ENCODE measurements at regions not wholly inside any gene's neighbourhood (a gene's known extent, or its start where the extent isn't known, plus 50 kb on each side); places are given as distances from the start of the nearest gene placed in this dataset.

DNA sequence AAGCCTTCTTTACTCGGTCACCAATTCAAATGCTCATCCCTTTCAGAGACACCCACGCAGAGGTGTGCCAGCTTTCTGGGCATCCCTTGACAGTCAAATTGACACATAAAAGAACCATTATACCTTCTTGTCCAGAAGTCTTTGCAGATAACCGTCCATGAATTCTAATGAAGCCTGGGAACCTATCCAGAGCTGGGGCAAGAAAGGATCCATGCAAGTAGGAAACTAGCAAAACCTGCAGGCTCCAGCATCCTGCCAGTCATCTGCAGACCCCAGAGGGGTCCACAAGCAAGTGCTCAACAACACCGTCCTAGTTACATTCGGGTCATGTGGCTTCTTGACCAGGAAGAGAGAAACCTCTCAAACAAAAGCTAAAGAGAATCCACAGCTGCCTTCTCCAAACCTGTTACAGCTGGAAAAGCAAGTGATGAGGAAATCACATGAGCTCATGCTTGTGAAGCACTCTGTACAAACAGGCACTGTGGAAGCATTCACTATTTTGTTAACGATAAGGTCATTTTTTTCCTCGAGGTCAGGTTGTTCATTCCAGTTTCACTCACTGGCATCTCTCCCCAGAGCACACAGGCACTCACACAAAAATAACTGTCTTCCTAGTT is 80.2 kb upstream of the DMRT1 start:
- BruUV-seq (replicated peaks) = no TSS peak
- ATAC-seq (no peak), DNase-seq (no peak)
- Histone ChIP-seq H3K9ac (ENCODE audit: low read length) (no peak overlapping the region), H4K20me1 (ENCODE audit: low read length) (no peaks in the 10 kb centered on the region), H3K9me2 (replicated peaks; ENCODE audit: low read length) (no peaks in the 10 kb centered on the region), H3F3A (ENCODE audit: low read length, unreplicated experiment) (no peaks in the 10 kb centered on the region), H3K4me1 (ENCODE audit: insufficient read depth, low read length) (peaks cover 8% of the 10 kb centered on the region; the same call in 1 of the 2 replicates), H3K4me3 (ENCODE audit: low read length) (no peak overlapping the region), H3K27ac (ENCODE audit: low read length) (no peak overlapping the region), H3K27me3 (ENCODE audit: low read length) (no peaks in the 10 kb centered on the region), H3K9me3 (ENCODE audit: low read length) (no peaks in the 10 kb centered on the region), H3K36me3 (ENCODE audit: low read depth, low read length) (no peaks in the 10 kb centered on the region), H2AFZ (ENCODE audit: low read length) (no peak overlapping the region), H3K79me2 (ENCODE audit: low read length) (no peaks in the 10 kb centered on the region), H3K4me2 (ENCODE audit: low read length) (no peak overlapping the region)
- ChIA-PET CTCF (no interaction called here), POLR2A (ENCODE audit: unreplicated experiment) (no interaction called here)
- TF ChIP-seq, protein P1, sequence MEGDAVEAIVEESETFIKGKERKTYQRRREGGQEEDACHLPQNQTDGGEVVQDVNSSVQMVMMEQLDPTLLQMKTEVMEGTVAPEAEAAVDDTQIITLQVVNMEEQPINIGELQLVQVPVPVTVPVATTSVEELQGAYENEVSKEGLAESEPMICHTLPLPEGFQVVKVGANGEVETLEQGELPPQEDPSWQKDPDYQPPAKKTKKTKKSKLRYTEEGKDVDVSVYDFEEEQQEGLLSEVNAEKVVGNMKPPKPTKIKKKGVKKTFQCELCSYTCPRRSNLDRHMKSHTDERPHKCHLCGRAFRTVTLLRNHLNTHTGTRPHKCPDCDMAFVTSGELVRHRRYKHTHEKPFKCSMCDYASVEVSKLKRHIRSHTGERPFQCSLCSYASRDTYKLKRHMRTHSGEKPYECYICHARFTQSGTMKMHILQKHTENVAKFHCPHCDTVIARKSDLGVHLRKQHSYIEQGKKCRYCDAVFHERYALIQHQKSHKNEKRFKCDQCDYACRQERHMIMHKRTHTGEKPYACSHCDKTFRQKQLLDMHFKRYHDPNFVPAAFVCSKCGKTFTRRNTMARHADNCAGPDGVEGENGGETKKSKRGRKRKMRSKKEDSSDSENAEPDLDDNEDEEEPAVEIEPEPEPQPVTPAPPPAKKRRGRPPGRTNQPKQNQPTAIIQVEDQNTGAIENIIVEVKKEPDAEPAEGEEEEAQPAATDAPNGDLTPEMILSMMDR (conservative IDR thresholded peaks at IDR 0.05; ENCODE audit: low read depth, low read length) = no peak
- TF ChIP-seq EZH2phosphoT487 (IDR thresholded peaks at IDR 0.05; ENCODE audit: borderline replicate concordance, low read length) = no peak
- no peak for TF ChIP-seq EZH2 (IDR thresholded peaks at IDR 0.05; ENCODE audit: low read length, unreplicated experiment)
- intact Hi-C loops (cut with micrococcal nuclease) = loop anchor here (5.0 kb wide), 1 partner anchor 229 kb away; no protein-coding TSS in a partner anchor

DNA sequence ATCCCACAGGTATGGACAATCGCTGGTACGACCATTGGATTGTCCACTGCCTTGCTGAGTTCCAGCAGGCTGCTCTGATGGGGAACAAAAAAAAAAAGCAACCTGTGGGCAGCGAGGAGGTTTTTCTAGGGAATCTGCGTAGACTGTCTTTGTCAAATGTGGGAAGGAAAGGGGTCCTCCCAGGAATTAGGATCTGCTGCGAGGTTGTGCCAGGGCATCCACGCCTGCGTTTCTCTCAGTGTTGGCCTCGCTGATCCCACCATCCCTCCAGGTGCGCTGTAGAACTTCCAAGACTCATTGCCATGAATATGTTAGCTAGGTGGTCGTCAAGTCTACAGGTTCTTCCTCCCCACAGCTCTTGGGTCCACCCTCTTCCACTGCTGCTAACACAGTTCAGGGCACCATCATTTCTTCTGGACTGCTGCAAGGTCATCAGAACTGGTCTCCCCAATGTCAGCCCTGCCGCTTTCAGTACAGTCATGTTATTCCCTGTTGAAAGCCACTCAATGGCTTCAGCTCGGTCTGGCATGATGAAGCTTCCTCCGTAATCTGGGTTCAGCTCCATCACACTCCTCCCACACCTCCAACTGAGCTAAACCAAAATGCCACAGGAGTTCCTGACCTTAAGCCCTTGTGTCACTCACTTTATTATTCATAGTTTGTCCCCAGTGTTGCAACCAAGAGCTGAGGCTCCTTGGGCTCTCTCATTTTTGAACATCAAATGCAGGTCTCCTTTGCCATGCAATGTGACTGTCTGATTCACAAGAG is 79.5 kb upstream of the DMRT1 start:
- no TSS peak for BruUV-seq (replicated peaks)
- intact Hi-C loops (cut with micrococcal nuclease) = loop anchor here (5.0 kb wide), 1 partner anchor 230 kb away; no protein-coding TSS in a partner anchor

More for the DNA sequence above, 79.5 kb upstream of the DMRT1 start:
- no peak overlapping the region for H2AFZ ChIP-seq (ENCODE audit: low read length)
- no peaks in the 10 kb centered on the region for H4K20me1 ChIP-seq (ENCODE audit: low read length)
- TF ChIP-seq, protein P1 (conservative IDR thresholded peaks at IDR 0.05; ENCODE audit: low read depth, low read length) = no peak
- TF ChIP-seq EZH2 (IDR thresholded peaks at IDR 0.05; ENCODE audit: low read length, unreplicated experiment) = no peak
- H3F3A ChIP-seq (ENCODE audit: low read length, unreplicated experiment) = no peaks in the 10 kb centered on the region
- no peaks in the 10 kb centered on the region for H3K27me3 ChIP-seq (ENCODE audit: low read length)
- no peak overlapping the region for H3K27ac ChIP-seq (ENCODE audit: low read length)
- POLR2A ChIA-PET (ENCODE audit: unreplicated experiment) = no interaction called here
- CTCF ChIA-PET = no interaction called here
- no peak overlapping the region for H3K9ac ChIP-seq (ENCODE audit: low read length)
- H3K4me3 ChIP-seq (ENCODE audit: low read length) = no peak overlapping the region
- no peaks in the 10 kb centered on the region for H3K36me3 ChIP-seq (ENCODE audit: low read depth, low read length)
- DNase-seq (no peak), ATAC-seq (no peak)
- no peaks in the 10 kb centered on the region for H3K79me2 ChIP-seq (ENCODE audit: low read length)
- peaks cover 8% of the 10 kb centered on the region; the same call in 1 of the 2 replicates for H3K4me1 ChIP-seq (ENCODE audit: insufficient read depth, low read length)
- no peaks in the 10 kb centered on the region for H3K9me2 ChIP-seq (replicated peaks; ENCODE audit: low read length)
- H3K9me3 ChIP-seq (ENCODE audit: low read length) = no peaks in the 10 kb centered on the region
- no peak overlapping the region for H3K4me2 ChIP-seq (ENCODE audit: low read length)
